Right atrium auricular region (tissue), 2 donors: ENCODE measurements at regions not wholly inside any gene's neighbourhood (a gene's known extent, or its start where the extent isn't known, plus 50 kb on each side); places are given as distances from the start of the nearest gene placed in this dataset.

Experiments used
- DNase-seq: peaks from one replicate; pipeline ENCODE4 v3.0.0-alpha.2; 2019; ENCODE audit warnings: low spot score
- H3K27ac ChIP-seq, 2 donors: fragments of 200-600 bp; sonication (generic); 1 replicate in 1 of 2; 2 replicates in 1 of 2; pipeline ENCODE4 v1.5.1; 2016 to 2019
- H3K27me3 ChIP-seq, 2 donors: fragments of 200-600 bp; sonication (generic); one replicate each; pipeline versions ENCODE4 v1.5.1 to v1.6.0; 2017 to 2019
- H3K36me3 ChIP-seq: fragments of 200-600 bp; sonication (generic); one replicate; pipeline ENCODE4 v1.5.1; 2016
- H3K4me1 ChIP-seq, 2 donors: fragments of 200-600 bp; sonication (generic); one replicate each; pipeline versions ENCODE4 v1.5.1 to v1.6.0; 2017 to 2019
- H3K4me3 ChIP-seq, 2 donors: fragments of 200-600 bp; sonication (generic); 1 replicate in 1 of 2; 2 replicates in 1 of 2; pipeline ENCODE4 v1.5.1; 2017 to 2019; ENCODE audit warnings: mild to moderate bottlenecking in 1 of 2, moderate library complexity in 1 of 2
- H3K9me3 ChIP-seq, 2 donors: fragments of 200-600 bp; sonication (generic); one replicate each; pipeline ENCODE4 v1.5.1; 2019
- TF ChIP-seq, protein P1 (sequence below), 2 donors: fragments of 200-600 bp; sonication (generic); IDR thresholded peaks; one replicate each; pipeline ENCODE4 v1.5.1; 2019; ENCODE audit warnings: antibody characterized with exemption in 2 of 2

GRCh38 chr4:43132010-43132582 lies 239.6 kb downstream of the GRXCR1 start:
- TF ChIP-seq, protein P1, sequence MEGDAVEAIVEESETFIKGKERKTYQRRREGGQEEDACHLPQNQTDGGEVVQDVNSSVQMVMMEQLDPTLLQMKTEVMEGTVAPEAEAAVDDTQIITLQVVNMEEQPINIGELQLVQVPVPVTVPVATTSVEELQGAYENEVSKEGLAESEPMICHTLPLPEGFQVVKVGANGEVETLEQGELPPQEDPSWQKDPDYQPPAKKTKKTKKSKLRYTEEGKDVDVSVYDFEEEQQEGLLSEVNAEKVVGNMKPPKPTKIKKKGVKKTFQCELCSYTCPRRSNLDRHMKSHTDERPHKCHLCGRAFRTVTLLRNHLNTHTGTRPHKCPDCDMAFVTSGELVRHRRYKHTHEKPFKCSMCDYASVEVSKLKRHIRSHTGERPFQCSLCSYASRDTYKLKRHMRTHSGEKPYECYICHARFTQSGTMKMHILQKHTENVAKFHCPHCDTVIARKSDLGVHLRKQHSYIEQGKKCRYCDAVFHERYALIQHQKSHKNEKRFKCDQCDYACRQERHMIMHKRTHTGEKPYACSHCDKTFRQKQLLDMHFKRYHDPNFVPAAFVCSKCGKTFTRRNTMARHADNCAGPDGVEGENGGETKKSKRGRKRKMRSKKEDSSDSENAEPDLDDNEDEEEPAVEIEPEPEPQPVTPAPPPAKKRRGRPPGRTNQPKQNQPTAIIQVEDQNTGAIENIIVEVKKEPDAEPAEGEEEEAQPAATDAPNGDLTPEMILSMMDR (IDR thresholded peaks at IDR 0.05): peak; percentile 40 to 71
- no peak for DNase-seq
- Histone ChIP-seq H3K27me3 (no peaks in the 10 kb centered on the region), H3K9me3 (no peaks in the 10 kb centered on the region), H3K4me1 (no peaks in the 10 kb centered on the region), H3K36me3 (no peaks in the 10 kb centered on the region), H3K27ac (no peak overlapping the region), H3K4me3 (no peak overlapping the region)

GRCh38 chr4:43133566-43133965 lies 241.1 kb downstream of the GRXCR1 start:
- TF ChIP-seq, protein P1 (IDR thresholded peaks at IDR 0.05): no peak
- Histone ChIP-seq H3K4me1 (no peaks in the 10 kb centered on the region), H3K9me3 (peaks cover 0 to 4% of the 10 kb centered on the region in 2 donors), H3K36me3 (no peaks in the 10 kb centered on the region), H3K27me3 (no peaks in the 10 kb centered on the region), H3K4me3 (no peak overlapping the region), H3K27ac (no peak overlapping the region)
- no peak for DNase-seq

- Histone ChIP-seq H3K27ac (no peak overlapping the region), H3K9me3 (peaks cover 0 to 15% of the 10 kb centered on the region in 2 donors), H3K27me3 (no peaks in the 10 kb centered on the region), H3K4me3 (no peak overlapping the region), H3K36me3 (no peaks in the 10 kb centered on the region), H3K4me1 (no peaks in the 10 kb centered on the region)
- no peak for DNase-seq
- TF ChIP-seq, protein P1 (IDR thresholded peaks at IDR 0.05): no peak
Measured at GRCh38 chr4:43136752-43137151, 244.2 kb downstream of the GRXCR1 start.

GRCh38 chr4:43146198-43146597 lies 253.7 kb downstream of the GRXCR1 start:
- H3K9me3 ChIP-seq: no peaks in the 10 kb centered on the region
- H3K4me1 ChIP-seq: no peaks in the 10 kb centered on the region
- no peaks in the 10 kb centered on the region for H3K27me3 ChIP-seq
- TF ChIP-seq, protein P1 (IDR thresholded peaks at IDR 0.05): no peak
- no peaks in the 10 kb centered on the region for H3K36me3 ChIP-seq
- no peak overlapping the region for H3K27ac ChIP-seq
- DNase-seq: no peak
- H3K4me3 ChIP-seq: no peak overlapping the region

DNA sequence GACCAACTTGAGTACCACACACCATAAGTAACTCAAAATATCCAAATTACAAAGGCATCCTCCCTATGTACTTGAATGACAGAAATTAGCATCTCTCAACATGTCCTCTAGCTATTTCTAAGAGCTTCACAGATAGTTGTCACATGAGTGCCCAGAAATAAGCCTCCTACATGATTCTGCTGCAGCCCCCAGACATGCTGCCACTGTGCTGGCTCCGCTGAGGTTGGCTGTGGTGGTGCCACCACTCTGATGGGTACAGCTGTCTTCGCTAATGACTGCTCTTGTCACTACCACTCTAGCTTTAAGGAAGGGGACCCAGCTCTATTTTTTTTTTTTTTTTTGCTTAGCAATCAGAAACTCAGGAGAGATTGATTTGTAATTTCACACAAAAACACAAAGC lies 256.0 kb downstream of the GRXCR1 start:
- TF ChIP-seq, protein P1 (IDR thresholded peaks at IDR 0.05): no peak
- H3K9me3 ChIP-seq: no peaks in the 10 kb centered on the region
- no peaks in the 10 kb centered on the region for H3K36me3 ChIP-seq
- H3K27ac ChIP-seq: no peak overlapping the region
- no peaks in the 10 kb centered on the region for H3K27me3 ChIP-seq
- no peaks in the 10 kb centered on the region for H3K4me1 ChIP-seq
- H3K4me3 ChIP-seq: no peak overlapping the region
- no peak for DNase-seq
